Omental fat pad (tissue), 3 donors: ENCODE measurements at regions not wholly inside any gene's neighbourhood (a gene's known extent, or its start where the extent isn't known, plus 50 kb on each side); places are given as distances from the start of the nearest gene placed in this dataset.

Source experiments
- ATAC-seq: fragments of 150-250 bp; one replicate; pipeline ENCODE4 v1.9.1; 2016; ENCODE audit warnings: mild to moderate bottlenecking, moderate library complexity; ENCODE audit not compliant: low FRiP score
- DNase-seq: peaks from one replicate; pipeline ENCODE4 v3.0.0-alpha.2; 2019; ENCODE audit warnings: low spot score
- TF ChIP-seq, protein P1 (sequence below), 3 donors: fragments of 450-650 bp; IDR thresholded peaks; one replicate each; pipeline ENCODE4 v1.5.1; 2016 to 2017; ENCODE audit warnings: antibody characterized with exemption in 3 of 3, mild to moderate bottlenecking in 3 of 3, moderate library complexity in 2 of 3

DNA sequence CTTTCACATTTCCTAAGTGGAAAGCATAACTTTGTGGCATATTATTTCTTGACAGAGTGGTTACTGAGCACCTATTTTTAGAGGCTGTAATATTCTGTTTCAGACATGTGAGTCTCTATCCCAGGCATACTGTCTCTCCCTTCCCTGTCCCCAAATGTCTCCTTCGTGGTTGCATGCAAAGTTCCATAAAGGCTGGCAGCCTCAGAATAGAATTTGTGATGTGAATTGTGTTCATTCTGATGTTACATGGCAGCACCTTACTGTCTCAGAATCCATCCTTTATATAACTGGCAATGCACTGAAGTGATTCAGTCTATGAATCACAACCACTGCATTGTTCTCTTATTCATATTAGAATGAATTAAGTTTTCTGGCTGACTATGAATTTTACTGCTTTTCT is 89.0 kb upstream of the SLC7A1 start:
- TF ChIP-seq, protein P1, sequence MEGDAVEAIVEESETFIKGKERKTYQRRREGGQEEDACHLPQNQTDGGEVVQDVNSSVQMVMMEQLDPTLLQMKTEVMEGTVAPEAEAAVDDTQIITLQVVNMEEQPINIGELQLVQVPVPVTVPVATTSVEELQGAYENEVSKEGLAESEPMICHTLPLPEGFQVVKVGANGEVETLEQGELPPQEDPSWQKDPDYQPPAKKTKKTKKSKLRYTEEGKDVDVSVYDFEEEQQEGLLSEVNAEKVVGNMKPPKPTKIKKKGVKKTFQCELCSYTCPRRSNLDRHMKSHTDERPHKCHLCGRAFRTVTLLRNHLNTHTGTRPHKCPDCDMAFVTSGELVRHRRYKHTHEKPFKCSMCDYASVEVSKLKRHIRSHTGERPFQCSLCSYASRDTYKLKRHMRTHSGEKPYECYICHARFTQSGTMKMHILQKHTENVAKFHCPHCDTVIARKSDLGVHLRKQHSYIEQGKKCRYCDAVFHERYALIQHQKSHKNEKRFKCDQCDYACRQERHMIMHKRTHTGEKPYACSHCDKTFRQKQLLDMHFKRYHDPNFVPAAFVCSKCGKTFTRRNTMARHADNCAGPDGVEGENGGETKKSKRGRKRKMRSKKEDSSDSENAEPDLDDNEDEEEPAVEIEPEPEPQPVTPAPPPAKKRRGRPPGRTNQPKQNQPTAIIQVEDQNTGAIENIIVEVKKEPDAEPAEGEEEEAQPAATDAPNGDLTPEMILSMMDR (IDR thresholded peaks at IDR 0.05): no peak
- DNase-seq (no peak), ATAC-seq (no peak)

DNA sequence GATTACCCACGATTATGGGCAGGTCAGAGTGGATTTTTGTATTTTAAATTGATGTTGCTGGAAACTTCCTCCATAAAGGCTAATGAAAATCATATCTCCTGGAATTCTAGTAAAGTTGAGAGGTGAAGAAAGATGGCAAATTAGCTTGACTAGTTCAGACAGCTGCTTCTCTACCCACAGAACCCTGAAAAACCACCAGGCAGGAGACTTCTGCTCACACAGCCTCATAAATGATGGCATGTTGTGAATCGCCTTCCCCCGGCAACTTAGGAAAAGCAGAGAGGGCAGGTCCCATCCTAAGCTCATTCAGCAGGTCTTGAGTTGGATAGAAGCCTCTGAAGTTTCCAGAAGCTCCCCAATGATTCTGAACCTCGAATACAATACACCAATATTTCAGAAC is 87.6 kb upstream of the SLC7A1 start:
- TF ChIP-seq, protein P1 (IDR thresholded peaks at IDR 0.05): no peak
- ATAC-seq (no peak), DNase-seq (no peak)

DNA sequence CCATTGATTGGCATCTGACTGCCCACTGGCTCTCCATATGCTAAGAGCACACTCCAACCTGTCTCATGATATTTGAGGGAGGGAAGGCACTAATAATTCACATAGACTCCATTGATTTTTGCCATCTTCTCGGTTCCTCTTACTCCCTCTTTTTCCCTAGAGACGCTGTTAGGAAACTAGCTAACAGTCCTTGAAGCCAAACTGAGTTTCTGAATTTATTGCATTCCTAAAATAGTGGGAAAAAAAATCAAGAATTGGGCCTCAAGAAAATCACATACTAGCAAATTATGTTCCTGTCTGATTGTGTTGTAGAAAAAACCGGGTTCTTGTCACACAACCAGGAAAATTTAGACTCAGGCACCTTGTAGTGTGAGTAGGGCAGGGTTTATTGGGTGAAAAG is 86.4 kb upstream of the SLC7A1 start:
- TF ChIP-seq, protein P1 (IDR thresholded peaks at IDR 0.05): no peak
- DNase-seq (no peak), ATAC-seq (no peak)

DNA sequence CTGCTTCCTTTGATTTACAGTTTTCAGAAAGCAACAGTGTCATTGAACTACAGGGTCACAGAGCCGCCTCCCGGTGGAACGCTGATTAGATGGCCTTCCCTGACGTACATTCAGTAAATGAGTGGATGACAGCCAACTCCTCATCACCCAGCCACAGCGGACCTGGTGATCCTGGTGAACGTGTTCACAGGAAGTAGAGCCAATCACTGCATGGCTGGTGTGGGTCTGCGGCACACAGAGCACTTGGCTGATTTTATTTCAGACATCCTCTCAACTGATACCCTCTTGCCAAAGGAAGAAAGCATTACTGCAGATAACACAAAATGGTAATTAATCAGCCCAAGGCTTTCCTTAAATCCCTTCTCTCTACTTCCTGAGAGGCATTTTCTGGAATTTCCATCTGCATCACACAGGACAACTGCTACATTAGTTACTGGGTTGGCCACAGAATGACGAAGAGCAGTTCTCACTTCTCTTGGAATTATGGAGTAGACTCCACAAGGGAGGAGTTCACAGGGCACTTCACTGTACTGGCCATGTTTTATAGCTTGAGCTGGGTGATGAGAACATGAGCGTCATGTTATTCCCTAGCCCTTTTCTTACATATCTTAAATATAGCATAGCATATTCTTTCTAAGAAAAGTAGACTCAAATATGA is 84.0 kb upstream of the SLC7A1 start:
- TF ChIP-seq, protein P1 (IDR thresholded peaks at IDR 0.05): no peak
- ATAC-seq: no peak

DNA sequence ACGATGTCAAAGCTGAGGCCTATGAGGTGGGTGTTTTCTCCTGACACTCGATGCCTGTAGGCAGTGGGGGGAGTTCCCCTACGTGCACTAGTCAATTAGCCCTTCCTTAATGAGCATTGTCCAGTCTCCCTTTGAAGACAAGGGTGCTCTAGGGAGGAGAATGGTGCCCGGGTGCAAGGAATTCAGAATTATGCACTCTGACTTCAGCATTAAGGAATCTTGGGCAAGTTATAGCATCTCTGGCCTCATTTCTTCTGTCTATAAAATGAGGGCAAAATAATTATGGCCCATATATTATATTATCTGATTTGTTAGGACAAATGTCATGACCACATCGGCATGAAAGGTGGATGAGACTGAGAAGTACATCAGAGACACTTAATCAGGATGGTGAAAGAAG is 82.1 kb upstream of the SLC7A1 start:
- no peak for ATAC-seq
- TF ChIP-seq, protein P1 (IDR thresholded peaks at IDR 0.05): no peak

More for the DNA sequence above, 84.0 kb upstream of the SLC7A1 start:
- no peak for DNase-seq

DNA sequence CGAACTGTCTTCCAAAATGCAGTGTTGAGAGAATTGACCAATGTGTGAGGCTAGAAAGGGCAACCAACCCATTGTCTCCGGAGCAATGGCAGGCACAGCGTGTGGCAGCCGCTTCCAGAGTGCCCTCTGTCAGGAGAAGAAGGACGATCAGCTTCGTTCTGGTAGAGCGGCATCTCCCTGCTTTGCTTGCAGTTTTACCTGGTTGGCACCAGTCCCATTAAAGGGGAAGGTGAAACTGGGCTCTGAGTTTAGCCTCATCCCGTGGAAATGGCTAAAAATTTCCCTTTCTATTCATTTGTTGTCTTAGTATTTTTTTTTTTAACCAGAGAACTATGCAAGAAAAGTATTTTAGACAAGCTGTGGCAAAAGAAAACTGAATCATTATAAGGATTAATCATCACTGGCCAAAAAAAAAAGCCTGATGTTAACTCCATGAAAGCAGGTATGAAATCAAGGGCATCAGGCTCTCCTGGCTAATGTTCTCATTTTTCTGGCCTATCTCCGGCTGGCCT is 81.5 kb upstream of the SLC7A1 start:
- DNase-seq (no peak), ATAC-seq (no peak)
- TF ChIP-seq, protein P1 (IDR thresholded peaks at IDR 0.05): no peak

More for the DNA sequence above, 82.1 kb upstream of the SLC7A1 start:
- DNase-seq: no peak

DNA sequence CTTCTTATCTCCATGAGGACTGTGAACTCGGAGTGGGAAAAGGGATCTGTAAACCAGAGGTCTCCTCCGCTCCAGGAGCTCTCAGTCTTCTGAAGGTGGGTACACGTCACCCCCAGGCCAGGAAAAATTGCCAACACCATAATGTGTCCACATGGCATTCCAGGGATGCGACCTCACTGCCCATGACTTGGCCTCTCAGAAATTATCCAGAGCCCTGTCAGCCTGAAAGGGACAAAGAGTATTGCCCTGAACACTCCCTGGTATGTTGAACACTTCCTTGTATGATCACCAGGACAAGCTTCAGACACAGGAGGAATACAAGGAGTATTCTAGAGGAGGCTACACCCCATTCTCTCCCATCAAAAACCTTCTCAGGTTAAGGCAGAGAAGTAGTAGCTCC is 81.0 kb upstream of the SLC7A1 start:
- TF ChIP-seq, protein P1 (IDR thresholded peaks at IDR 0.05): no peak
- DNase-seq: no peak
- ATAC-seq: no peak
